ENCODE measurements at regions not wholly inside any gene's neighbourhood (a gene's known extent, or its start where the extent isn't known, plus 50 kb on each side); places are given as distances from the start of the nearest gene placed in this dataset.

DNA sequence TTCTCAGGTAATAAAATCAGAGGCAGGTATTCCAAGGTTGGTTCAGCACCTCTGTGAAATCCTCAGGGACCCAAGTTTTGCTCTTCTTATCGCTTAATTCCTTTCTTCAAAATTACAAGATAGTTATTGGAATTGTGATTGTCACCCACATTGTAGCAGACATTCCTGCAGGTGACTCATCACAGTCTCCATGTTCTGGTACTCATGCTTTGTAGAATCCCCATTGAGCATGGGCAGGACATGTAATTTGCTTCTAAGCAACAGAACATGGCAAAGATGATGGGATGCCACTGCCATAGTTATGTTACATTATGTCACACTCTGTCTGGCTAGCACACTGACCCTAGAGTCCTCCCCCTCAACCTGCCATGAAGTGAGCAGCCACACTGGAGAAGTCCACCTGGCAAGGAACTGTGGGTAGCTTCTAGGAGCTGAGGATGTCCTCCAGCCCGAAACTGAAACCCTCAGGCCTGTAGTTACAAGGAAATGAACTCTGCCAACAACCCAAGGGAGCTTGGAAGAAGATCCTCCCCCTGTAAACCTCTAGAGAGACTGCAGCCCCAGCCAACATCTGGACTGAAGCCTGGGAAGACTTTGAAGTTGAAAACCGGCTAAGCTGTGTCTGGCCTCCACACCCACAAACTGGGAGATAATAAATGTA lies 58.3 kb upstream of the GUCY1A1 start (continued):
- TF ChIP-seq FOSL1 (IDR thresholded peaks at IDR 0.05; ENCODE audit: insufficient read depth, low read depth, low read length), result no peak

Measured in H1 (cell line).